Left ventricle myocardium inferior (tissue), 1 donor: ENCODE measurements at regions not wholly inside any gene's neighbourhood (a gene's known extent, or its start where the extent isn't known, plus 50 kb on each side); places are given as distances from the start of the nearest gene placed in this dataset.

Experiments
- DNase-seq: peaks from one replicate; pipeline ENCODE4 v3.0.0-alpha.2; 2020
- H3K27ac ChIP-seq: fragments of 200-600 bp; replicated peaks from 2 replicates; pipeline ENCODE4 v1.8.0; 2021
- H3K27me3 ChIP-seq: fragments of 200-600 bp; 2 replicates; pipeline ENCODE4 v1.8.0; 2021; ENCODE audit warnings: low read depth
- H3K36me3 ChIP-seq: fragments of 200-600 bp; 2 replicates; pipeline ENCODE4 v1.8.0; 2021
- H3K4me1 ChIP-seq: fragments of 200-600 bp; 2 replicates; pipeline ENCODE4 v1.8.0; 2021
- H3K4me3 ChIP-seq: fragments of 200-600 bp; 2 replicates; pipeline ENCODE4 v1.8.0; 2021; ENCODE audit warnings: mild to moderate bottlenecking, moderate library complexity
- H3K9me3 ChIP-seq: fragments of 200-600 bp; replicated peaks from 2 replicates; pipeline ENCODE4 v1.8.0; 2021
- intact Hi-C: fragments of 100-400 bp; cut with micrococcal nuclease; formaldehyde crosslinking; loops from one replicate; pipeline ENCODE4 v1.11.0; 2022
- TF ChIP-seq, protein P1 (sequence below): fragments of 200-600 bp; IDR thresholded peaks from 2 replicates; pipeline ENCODE4 v1.8.0; 2021; ENCODE audit warnings: antibody characterized with exemption, mild to moderate bottlenecking, borderline replicate concordance
- donor health status: DM: no; HTN: yes; CAD: no; lungs with severe emphysema.

DNA sequence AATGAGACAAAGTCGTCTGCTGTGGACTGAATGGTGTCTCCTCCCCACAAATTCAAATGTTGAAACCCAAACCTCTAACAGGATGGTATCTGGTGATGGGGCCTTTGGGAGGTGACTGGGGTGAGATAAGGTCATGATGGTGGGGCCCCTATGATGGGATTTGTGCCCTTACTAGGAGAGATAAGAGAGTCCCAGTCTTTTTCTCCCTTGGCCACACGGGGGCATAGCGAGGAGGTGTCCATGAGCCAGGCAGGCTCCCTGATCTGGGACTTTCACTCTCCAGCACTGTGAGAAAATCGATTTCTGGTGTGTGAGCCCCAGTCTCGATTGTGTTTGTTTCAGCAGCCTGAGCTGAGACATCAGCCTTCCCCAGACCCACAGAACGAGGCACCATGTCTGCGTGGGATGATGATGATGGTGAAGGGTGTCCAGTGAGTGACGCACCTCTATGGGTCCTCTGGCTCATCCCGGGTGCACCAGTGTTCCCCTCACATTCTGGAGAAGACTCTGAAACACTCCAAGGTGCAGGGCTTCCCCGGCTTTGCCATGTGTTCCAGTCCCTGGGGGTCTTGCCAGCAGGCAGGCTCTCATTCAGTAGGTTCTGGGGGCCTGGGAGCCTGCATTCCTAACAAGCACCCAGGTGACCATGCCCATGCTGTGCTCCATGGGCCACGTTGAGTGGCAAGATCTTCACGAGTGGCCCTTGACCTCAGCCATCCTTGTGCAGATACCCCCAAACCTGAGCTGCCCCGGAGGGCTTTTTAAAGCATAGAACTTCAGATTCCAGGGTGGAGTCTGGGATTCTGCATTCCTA, 363.0 kb downstream of the CTTN start:
- Histone ChIP-seq H3K4me3 (no peak overlapping the region), H3K27ac (no peak overlapping the region), H3K27me3 (peaks cover 56% of the 10 kb centered on the region), H3K9me3 (peaks cover 7% of the 10 kb centered on the region), H3K4me1 (no peaks in the 10 kb centered on the region), H3K36me3 (no peaks in the 10 kb centered on the region)
- TF ChIP-seq, protein P1, sequence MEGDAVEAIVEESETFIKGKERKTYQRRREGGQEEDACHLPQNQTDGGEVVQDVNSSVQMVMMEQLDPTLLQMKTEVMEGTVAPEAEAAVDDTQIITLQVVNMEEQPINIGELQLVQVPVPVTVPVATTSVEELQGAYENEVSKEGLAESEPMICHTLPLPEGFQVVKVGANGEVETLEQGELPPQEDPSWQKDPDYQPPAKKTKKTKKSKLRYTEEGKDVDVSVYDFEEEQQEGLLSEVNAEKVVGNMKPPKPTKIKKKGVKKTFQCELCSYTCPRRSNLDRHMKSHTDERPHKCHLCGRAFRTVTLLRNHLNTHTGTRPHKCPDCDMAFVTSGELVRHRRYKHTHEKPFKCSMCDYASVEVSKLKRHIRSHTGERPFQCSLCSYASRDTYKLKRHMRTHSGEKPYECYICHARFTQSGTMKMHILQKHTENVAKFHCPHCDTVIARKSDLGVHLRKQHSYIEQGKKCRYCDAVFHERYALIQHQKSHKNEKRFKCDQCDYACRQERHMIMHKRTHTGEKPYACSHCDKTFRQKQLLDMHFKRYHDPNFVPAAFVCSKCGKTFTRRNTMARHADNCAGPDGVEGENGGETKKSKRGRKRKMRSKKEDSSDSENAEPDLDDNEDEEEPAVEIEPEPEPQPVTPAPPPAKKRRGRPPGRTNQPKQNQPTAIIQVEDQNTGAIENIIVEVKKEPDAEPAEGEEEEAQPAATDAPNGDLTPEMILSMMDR, result no peak
- DNase-seq, result no peak
- intact Hi-C loops, result no loop called here

DNA sequence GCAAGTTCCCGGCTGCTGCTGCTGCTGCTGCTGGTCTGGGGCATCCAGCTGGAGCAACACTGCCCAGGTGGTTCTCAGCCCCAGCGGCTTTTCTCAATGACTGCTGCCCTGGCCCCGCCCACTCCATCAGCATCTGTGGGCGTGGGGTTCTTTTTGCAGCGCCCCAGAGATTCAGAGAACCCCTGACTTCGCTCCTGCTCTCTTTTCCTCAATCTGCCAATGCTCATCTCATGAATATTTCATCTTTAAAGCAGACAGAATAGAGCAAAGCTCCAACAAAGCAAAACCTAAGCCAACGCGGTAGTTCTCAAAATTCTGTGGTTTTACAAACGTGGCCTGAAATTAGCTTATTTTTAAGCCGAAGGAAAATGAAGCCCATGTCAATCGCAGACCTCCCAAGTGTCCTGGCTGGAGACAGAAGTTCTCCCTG, 363.6 kb downstream of the CTTN start:
- intact Hi-C loops, result no loop called here
- DNase-seq, result no peak

DNA sequence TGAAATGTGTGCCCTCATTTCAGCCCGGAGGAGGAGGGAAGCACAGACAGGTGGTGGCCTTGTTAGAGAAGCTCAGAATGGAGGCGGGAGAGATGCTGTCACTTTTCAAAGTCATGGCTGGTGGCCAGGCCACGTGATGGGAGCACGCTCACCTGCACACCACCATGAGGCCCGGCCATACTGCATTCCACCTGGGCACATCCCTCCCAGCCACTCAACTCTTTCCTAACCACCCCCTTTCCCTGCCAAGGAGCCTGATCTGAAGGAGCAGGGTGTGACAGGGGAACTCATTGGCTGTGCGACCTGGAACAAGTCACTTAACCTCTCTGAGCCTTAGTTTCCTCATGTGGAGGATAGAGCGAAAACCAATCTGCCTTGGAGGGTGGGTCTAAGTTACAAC, 364.5 kb downstream of the CTTN start:
- TF ChIP-seq, protein P1, result no peak
- H3K4me3 ChIP-seq, result no peak overlapping the region
- H3K27me3 ChIP-seq, result peaks cover 54% of the 10 kb centered on the region
- H3K27ac ChIP-seq, result no peak overlapping the region
- H3K4me1 ChIP-seq, result no peaks in the 10 kb centered on the region
- no peak for DNase-seq
- intact Hi-C loops, result no loop called here
- H3K36me3 ChIP-seq, result no peaks in the 10 kb centered on the region
- H3K9me3 ChIP-seq, result peaks cover 7% of the 10 kb centered on the region

More for the DNA sequence above, 363.6 kb downstream of the CTTN start:
- peaks cover 7% of the 10 kb centered on the region for H3K9me3 ChIP-seq
- no peak overlapping the region for H3K27ac ChIP-seq
- peaks cover 54% of the 10 kb centered on the region for H3K27me3 ChIP-seq
- H3K4me1 ChIP-seq, result no peaks in the 10 kb centered on the region
- no peaks in the 10 kb centered on the region for H3K36me3 ChIP-seq
- H3K4me3 ChIP-seq, result no peak overlapping the region
- TF ChIP-seq, protein P1, result no peak

DNA sequence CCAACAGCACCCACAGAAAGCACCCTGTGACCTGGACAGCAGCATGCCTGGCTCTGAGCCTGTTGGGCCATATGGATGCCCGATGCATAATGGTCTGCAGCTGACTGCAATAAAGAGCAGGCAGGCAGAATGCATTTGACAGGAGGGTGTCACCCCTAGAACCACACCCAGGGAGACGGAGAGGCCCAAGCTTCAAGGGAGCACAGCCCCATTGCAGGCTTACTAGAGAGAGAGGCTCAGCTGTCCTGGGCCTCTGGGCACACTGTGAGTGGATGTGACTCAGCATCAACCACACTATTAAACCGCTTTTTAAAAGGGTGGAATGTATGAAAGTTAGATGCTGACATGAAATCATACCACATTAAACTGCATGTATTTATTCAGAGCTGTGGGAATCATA, 365.3 kb downstream of the CTTN start:
- peaks cover 7% of the 10 kb centered on the region for H3K9me3 ChIP-seq
- intact Hi-C loops, result no loop called here

DNA sequence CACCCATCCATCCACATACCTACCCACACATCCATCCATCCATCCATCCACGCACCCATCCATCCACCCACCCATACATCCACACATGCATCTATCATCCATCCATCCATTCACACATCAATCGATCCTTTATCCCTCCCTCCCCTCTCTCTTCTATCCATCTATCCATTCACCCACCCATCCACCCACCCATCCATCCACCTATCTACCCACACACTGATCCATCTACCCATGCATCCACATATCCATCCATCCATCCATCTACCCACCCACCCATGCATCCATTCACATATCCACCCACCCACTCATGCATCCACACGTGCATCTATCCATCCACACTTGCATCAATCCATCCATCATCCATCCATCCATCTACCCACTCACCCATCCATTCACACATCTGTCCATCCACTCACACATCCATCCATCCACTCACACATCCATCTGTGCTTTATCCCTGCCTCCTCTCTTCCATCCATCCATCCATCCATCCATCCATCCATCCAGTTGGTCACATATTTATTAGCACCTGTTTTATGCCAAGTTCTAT, 366.1 kb downstream of the CTTN start:
- Histone ChIP-seq H3K36me3 (no peaks in the 10 kb centered on the region), H3K27me3 (peaks cover 41% of the 10 kb centered on the region), H3K4me3 (no peak overlapping the region), H3K9me3 (peaks cover 7% of the 10 kb centered on the region), H3K4me1 (no peaks in the 10 kb centered on the region), H3K27ac (no peak overlapping the region)
- intact Hi-C loops, result no loop called here
- no peak for DNase-seq
- TF ChIP-seq, protein P1, result no peak

More for the DNA sequence above, 365.3 kb downstream of the CTTN start:
- TF ChIP-seq, protein P1, result no peak
- no peaks in the 10 kb centered on the region for H3K36me3 ChIP-seq
- no peak overlapping the region for H3K27ac ChIP-seq
- no peak for DNase-seq
- H3K4me3 ChIP-seq, result no peak overlapping the region
- peaks cover 48% of the 10 kb centered on the region for H3K27me3 ChIP-seq
- H3K4me1 ChIP-seq, result no peaks in the 10 kb centered on the region
